A673 (cell line): ENCODE measurements at regions not wholly inside any gene's neighbourhood (a gene's known extent, or its start where the extent isn't known, plus 50 kb on each side); places are given as distances from the start of the nearest gene placed in this dataset.

ENCODE experiments used
- EZH2 ChIP-seq: fragments of 200-600 bp; sonication (generic); IDR thresholded peaks from 2 replicates; pipeline ENCODE4 v1.6.1; 2017; ENCODE audit warnings: borderline replicate concordance, low read depth, mild to moderate bottlenecking, mixed read lengths, antibody characterized with exemption, low read length; ENCODE audit not compliant: poor library complexity, severe bottlenecking
- TF ChIP-seq, protein P1 (sequence below): fragments of 300-800, 200-600 bp; sonication (generic); conservative IDR thresholded peaks from 2 replicates; pipeline ENCODE4 v1.5.1; 2017; ENCODE audit warnings: low read depth, mild to moderate bottlenecking, antibody characterized with exemption, low read length, moderate library complexity, mixed read lengths

DNA sequence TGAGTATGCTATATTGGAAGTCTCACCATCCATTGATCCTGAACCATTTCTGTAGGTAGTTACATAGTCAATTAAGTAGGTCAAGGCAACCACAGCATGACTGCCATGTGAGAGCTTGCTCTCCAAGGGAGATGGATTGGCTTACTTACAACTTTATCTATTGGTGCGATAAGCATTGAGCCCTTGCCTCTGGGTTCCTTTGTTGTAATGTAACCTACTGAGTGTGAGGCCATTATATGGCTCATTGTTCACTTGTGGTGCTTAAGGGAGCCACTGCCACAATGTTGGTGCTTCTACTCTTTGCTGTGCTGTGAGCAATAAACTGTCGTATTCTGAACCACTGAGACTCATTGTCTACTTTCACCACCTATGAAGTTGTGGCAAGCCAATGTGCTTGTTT, 510.6 kb upstream of the ITGA1 start:
- TF ChIP-seq, protein P1, sequence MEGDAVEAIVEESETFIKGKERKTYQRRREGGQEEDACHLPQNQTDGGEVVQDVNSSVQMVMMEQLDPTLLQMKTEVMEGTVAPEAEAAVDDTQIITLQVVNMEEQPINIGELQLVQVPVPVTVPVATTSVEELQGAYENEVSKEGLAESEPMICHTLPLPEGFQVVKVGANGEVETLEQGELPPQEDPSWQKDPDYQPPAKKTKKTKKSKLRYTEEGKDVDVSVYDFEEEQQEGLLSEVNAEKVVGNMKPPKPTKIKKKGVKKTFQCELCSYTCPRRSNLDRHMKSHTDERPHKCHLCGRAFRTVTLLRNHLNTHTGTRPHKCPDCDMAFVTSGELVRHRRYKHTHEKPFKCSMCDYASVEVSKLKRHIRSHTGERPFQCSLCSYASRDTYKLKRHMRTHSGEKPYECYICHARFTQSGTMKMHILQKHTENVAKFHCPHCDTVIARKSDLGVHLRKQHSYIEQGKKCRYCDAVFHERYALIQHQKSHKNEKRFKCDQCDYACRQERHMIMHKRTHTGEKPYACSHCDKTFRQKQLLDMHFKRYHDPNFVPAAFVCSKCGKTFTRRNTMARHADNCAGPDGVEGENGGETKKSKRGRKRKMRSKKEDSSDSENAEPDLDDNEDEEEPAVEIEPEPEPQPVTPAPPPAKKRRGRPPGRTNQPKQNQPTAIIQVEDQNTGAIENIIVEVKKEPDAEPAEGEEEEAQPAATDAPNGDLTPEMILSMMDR = no peak
- no peak for TF ChIP-seq EZH2
